Peyer's patch (tissue), 4 donors: ENCODE measurements at regions not wholly inside any gene's neighbourhood (a gene's known extent, or its start where the extent isn't known, plus 50 kb on each side); places are given as distances from the start of the nearest gene placed in this dataset.

Experiments used
- DNase-seq, 3 donors: peaks; one replicate each; pipeline ENCODE4 v3.0.0-alpha.2; 2017 to 2019
- H3K27ac ChIP-seq, 4 donors: fragments of 200-600 bp; sonication (generic); one replicate each; pipeline ENCODE4 v1.5.1; 2016 to 2019
- H3K27me3 ChIP-seq, 2 donors: fragments of 200-600 bp; sonication (generic); one replicate each; pipeline ENCODE4 v1.5.1; 2019
- H3K36me3 ChIP-seq, 3 donors: fragments of 200-600 bp; sonication (generic); one replicate each; pipeline ENCODE4 v1.5.1; 2016 to 2019
- H3K4me1 ChIP-seq, 4 donors: fragments of 200-600 bp; sonication (generic); one replicate each; pipeline ENCODE4 v1.5.1; 2016 to 2019
- H3K4me3 ChIP-seq, 4 donors: fragments of 200-600 bp; sonication (generic); 1 replicate in 3 of 4; 2 replicates in 1 of 4; pipeline ENCODE4 v1.5.1; 2016 to 2019; ENCODE audit warnings: mild to moderate bottlenecking in 1 of 4
- H3K9me3 ChIP-seq, 4 donors: fragments of 200-600 bp; sonication (generic); one replicate each; pipeline ENCODE4 v1.5.1; 2016 to 2019; ENCODE audit warnings: mild to moderate bottlenecking in 1 of 4
- CTCF ChIP-seq, 6 experiments: fragments of 450-650 bp in 4 of 6; fragments of 200-600 bp in 2 of 6; sonication (generic) in 1 of 6; IDR thresholded peaks; one replicate each; pipeline ENCODE4 v1.5.1; 2017 to 2019; ENCODE audit warnings: antibody characterized with exemption in 6 of 6, mild to moderate bottlenecking in 3 of 6, moderate library complexity in 1 of 6
- POLR2A ChIP-seq, 2 donors: fragments of 450-650 bp; IDR thresholded peaks; one replicate each; pipeline ENCODE4 v1.5.1; 2017; ENCODE audit warnings: antibody characterized with exemption in 2 of 2, mild to moderate bottlenecking in 2 of 2, moderate library complexity in 2 of 2

- DNase-seq, result peak in 2 of 3 donors; percentile 44 to 49
- H3K4me1 ChIP-seq, result peaks cover 0 to 28% (median 5%) of the 10 kb centered on the region in 4 donors
- no peaks in the 10 kb centered on the region for H3K27me3 ChIP-seq
- H3K27ac ChIP-seq, result peak overlapping the region in 2 of 4 donors; percentile 3 to 55
- no peaks in the 10 kb centered on the region for H3K9me3 ChIP-seq
- H3K4me3 ChIP-seq, result no peak overlapping the region
- no peaks in the 10 kb centered on the region for H3K36me3 ChIP-seq
- TF ChIP-seq CTCF (IDR thresholded peaks at IDR 0.05) (peak in 5 of 6 experiments; percentile 59 to 94 (median 91)), POLR2A (IDR thresholded peaks at IDR 0.05) (no peak)
Measured at GRCh38 chr1:39102537-39103327, 76.6 kb downstream of the NDUFS5 start.

GRCh38 chr1:39103328-39104157 lies 77.4 kb downstream of the NDUFS5 start:
- TF ChIP-seq CTCF (IDR thresholded peaks at IDR 0.05) (no peak), POLR2A (IDR thresholded peaks at IDR 0.05) (no peak)
- Histone ChIP-seq H3K4me3 (no peak overlapping the region), H3K4me1 (peaks cover 0 to 33% (median 5%) of the 10 kb centered on the region in 4 donors), H3K36me3 (no peaks in the 10 kb centered on the region), H3K27ac (peak overlapping the region in 2 of 4 donors; percentile 55 to 91), H3K9me3 (no peaks in the 10 kb centered on the region), H3K27me3 (no peaks in the 10 kb centered on the region)
- DNase-seq, result no peak

GRCh38 chr1:39104158-39105060 lies 78.3 kb downstream of the NDUFS5 start:
- peaks cover 0 to 39% (median 5%) of the 10 kb centered on the region in 4 donors for H3K4me1 ChIP-seq
- no peak for TF ChIP-seq POLR2A (IDR thresholded peaks at IDR 0.05)
- TF ChIP-seq CTCF (IDR thresholded peaks at IDR 0.05), result no peak
- peak overlapping the region; percentile 75 to 98 (median 84) for H3K27ac ChIP-seq
- no peaks in the 10 kb centered on the region for H3K27me3 ChIP-seq
- no peaks in the 10 kb centered on the region for H3K36me3 ChIP-seq
- H3K4me3 ChIP-seq, result peak overlapping the region; percentile 70 to 98 (median 86)
- no peaks in the 10 kb centered on the region for H3K9me3 ChIP-seq
- peak in 1 of 3 donors; percentile 51 for DNase-seq

- H3K4me1 ChIP-seq, result peaks cover 0 to 39% (median 5%) of the 10 kb centered on the region in 4 donors
- peak overlapping the region; percentile 75 to 98 (median 84) for H3K27ac ChIP-seq
- H3K4me3 ChIP-seq, result peak overlapping the region; percentile 70 to 98 (median 86)
- H3K36me3 ChIP-seq, result no peaks in the 10 kb centered on the region
- TF ChIP-seq CTCF (IDR thresholded peaks at IDR 0.05) (peak in 1 of 6 experiments; percentile 13), POLR2A (IDR thresholded peaks at IDR 0.05) (peak in 1 of 2 donors; percentile 85)
- H3K9me3 ChIP-seq, result no peaks in the 10 kb centered on the region
- H3K27me3 ChIP-seq, result no peaks in the 10 kb centered on the region
- peak; percentile 42 to 89 (median 87) for DNase-seq
Measured at GRCh38 chr1:39105061-39105840, 79.1 kb downstream of the NDUFS5 start.
